Neuronal stem cell (in vitro differentiated cells): ENCODE measurements at regions not wholly inside any gene's neighbourhood (a gene's known extent, or its start where the extent isn't known, plus 50 kb on each side); places are given as distances from the start of the nearest gene placed in this dataset.

Experiments
- DNase-seq: peaks from one replicate; pipeline ENCODE4 v3.0.0-alpha.2; 2013; ENCODE audit warnings: low spot score
- H2AFZ ChIP-seq: one replicate; pipeline ENCODE4 v1.6.1; 2013; ENCODE audit warnings: mild to moderate bottlenecking, low read length, inconsistent platforms
- H2AK5ac ChIP-seq: 2 replicates; pipeline ENCODE4 v1.6.1; 2013; ENCODE audit warnings: low read depth, mild to moderate bottlenecking, inconsistent platforms, low read length, moderate library complexity, mixed read lengths
- H2BK120ac ChIP-seq: 2 replicates; pipeline ENCODE4 v1.6.1; 2013; ENCODE audit warnings: low read depth, mild to moderate bottlenecking, inconsistent platforms, low read length, moderate library complexity, mixed read lengths
- H2BK12ac ChIP-seq: one replicate; pipeline ENCODE4 v1.6.1; 2013; ENCODE audit warnings: low read length, inconsistent platforms
- H2BK15ac ChIP-seq: 2 replicates; pipeline ENCODE4 v1.6.1; 2013; ENCODE audit warnings: mild to moderate bottlenecking, low read length, inconsistent platforms, mixed read lengths
- H2BK5ac ChIP-seq: one replicate; pipeline ENCODE4 v1.6.1; 2013; ENCODE audit warnings: inconsistent platforms, mild to moderate bottlenecking, low read length, moderate library complexity
- H3K14ac ChIP-seq: one replicate; pipeline ENCODE4 v1.6.1; 2013; ENCODE audit warnings: low read length, inconsistent platforms
- H3K18ac ChIP-seq: 2 replicates; pipeline ENCODE4 v1.6.1; 2013; ENCODE audit warnings: low read length, inconsistent platforms
- H3K23ac ChIP-seq: 2 replicates; pipeline ENCODE4 v1.6.1; 2013; ENCODE audit warnings: low read depth, mild to moderate bottlenecking, mixed read lengths, low read length, inconsistent platforms; ENCODE audit not compliant: poor library complexity
- H3K27ac ChIP-seq: replicated peaks from 3 replicates; pipeline ENCODE4 v1.5.1; 2013; ENCODE audit warnings: low read length, inconsistent platforms
- H3K27me3 ChIP-seq, 3 experiments: 2 replicates each; pipeline ENCODE4 v1.6.1; 2013; ENCODE audit warnings: low read length in 3 of 3, mild to moderate bottlenecking in 2 of 3, inconsistent platforms in 1 of 3, low read depth in 1 of 3, mixed read lengths in 1 of 3, moderate library complexity in 1 of 3; ENCODE audit not compliant: control insufficient read depth in 3 of 3, insufficient read depth in 3 of 3
- H3K36me3 ChIP-seq, 2 donors: replicated peaks in 1 of 2; 2 replicates each; pipeline ENCODE4 v1.6.1; 2013; ENCODE audit warnings: low read length in 2 of 2; ENCODE audit not compliant: control insufficient read depth in 2 of 2, insufficient read depth in 2 of 2
- H3K4ac ChIP-seq: 2 replicates; pipeline ENCODE4 v1.6.1; 2013; ENCODE audit warnings: inconsistent platforms, mild to moderate bottlenecking, low read length, moderate library complexity
- H3K4me1 ChIP-seq, 2 donors: 1 replicate in 1 of 2; 2 replicates in 1 of 2; pipeline ENCODE4 v1.6.1; 2013; ENCODE audit warnings: low read length in 2 of 2, low read depth in 1 of 2; ENCODE audit not compliant: control insufficient read depth in 2 of 2, insufficient read depth in 1 of 2
- H3K4me2 ChIP-seq: one replicate; pipeline ENCODE4 v1.6.1; 2013; ENCODE audit warnings: mild to moderate bottlenecking, low read length, inconsistent platforms; ENCODE audit not compliant: insufficient read depth, poor library complexity, severe bottlenecking
- H3K4me3 ChIP-seq, 2 donors: 2 replicates each; pipeline ENCODE4 v1.5.1; 2013; ENCODE audit warnings: low read length in 2 of 2, mild to moderate bottlenecking in 2 of 2, inconsistent platforms in 1 of 2, moderate library complexity in 1 of 2
- H3K79me1 ChIP-seq: one replicate; pipeline ENCODE4 v1.6.1; 2013; ENCODE audit warnings: low read depth, mild to moderate bottlenecking, inconsistent platforms, low read length, moderate library complexity
- H3K9ac ChIP-seq: one replicate; pipeline ENCODE4 v1.6.1; 2013; ENCODE audit warnings: mild to moderate bottlenecking, low read depth, low read length, inconsistent platforms; ENCODE audit not compliant: poor library complexity
- H3K9me3 ChIP-seq, 2 donors: replicated peaks in 1 of 2; 2 replicates each; pipeline versions ENCODE3 to v1.6.1; 2013; ENCODE audit warnings: low read length in 2 of 2, mild to moderate bottlenecking in 2 of 2, inconsistent platforms in 1 of 2, low read depth in 1 of 2, mixed read lengths in 1 of 2, moderate library complexity in 1 of 2; ENCODE audit not compliant: control insufficient read depth in 2 of 2, insufficient read depth in 1 of 2
- H4K8ac ChIP-seq: one replicate; pipeline ENCODE4 v1.6.1; 2013; ENCODE audit warnings: low read depth, mild to moderate bottlenecking, inconsistent platforms, low read length, moderate library complexity
- H4K91ac ChIP-seq: one replicate; pipeline ENCODE4 v1.6.1; 2013; ENCODE audit warnings: low read length, low read depth, mild to moderate bottlenecking, inconsistent platforms; ENCODE audit not compliant: poor library complexity
- WGBS, 2 donors: extraction: QIAGEN DNeasy Blood & Tissue Kit; methylation state at CpG; one replicate each; pipeline ENCODE4 v1.1.7; 2013; ENCODE audit warnings: missing lambda C conversion rate in 2 of 2, mixed read lengths in 1 of 2; ENCODE audit not compliant: insufficient read length in 2 of 2, insufficient replicate concordance in 1 of 2; ENCODE audit errors: extremely low coverage in 2 of 2; 5-methylcytosine and 5-hydroxymethylcytosine counted together

DNA sequence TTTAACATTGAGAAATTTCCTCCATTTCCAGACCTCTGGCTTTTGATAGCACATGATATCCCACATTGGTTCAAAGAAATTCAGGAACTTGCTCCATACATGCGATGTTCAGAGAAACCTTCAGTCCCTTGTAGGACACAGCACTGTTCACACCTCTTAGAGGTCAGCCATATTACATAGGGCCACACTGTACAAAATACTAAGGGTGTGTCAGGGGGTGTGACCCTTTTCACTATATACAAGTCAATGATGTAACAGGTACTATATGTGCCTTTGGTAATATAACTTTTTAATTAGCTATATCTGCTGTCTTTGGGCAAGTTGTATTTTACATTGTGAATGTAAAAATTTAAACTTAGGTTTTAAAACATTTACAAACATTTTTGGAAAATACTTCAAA is 505.5 kb downstream of the ENC1 start:
- no peak overlapping the region for H3K9ac ChIP-seq
- no CpG with 5 or more reads among the region's 1 CpG for WGBS, 2 donors
- H2BK12ac ChIP-seq, result no peak overlapping the region
- H3K4me2 ChIP-seq, result no peak overlapping the region
- no peaks in the 10 kb centered on the region for H3K36me3 ChIP-seq
- H2BK120ac ChIP-seq, result no peak overlapping the region
- H2AK5ac ChIP-seq, result no peak overlapping the region
- no peaks in the 10 kb centered on the region for H3K9me3 ChIP-seq
- no peaks in the 10 kb centered on the region for H3K79me1 ChIP-seq
- H3K23ac ChIP-seq, result no peak overlapping the region
- H4K91ac ChIP-seq, result no peak overlapping the region
- no peak overlapping the region for H4K8ac ChIP-seq
- H3K4ac ChIP-seq, result no peak overlapping the region
- no peak overlapping the region for H3K27ac ChIP-seq
- H3K27me3 ChIP-seq, result no peaks in the 10 kb centered on the region
- no peak overlapping the region for H3K4me3 ChIP-seq
- no peak for DNase-seq
- no peak overlapping the region for H2BK5ac ChIP-seq
- H2AFZ ChIP-seq, result no peak overlapping the region
- no peak overlapping the region for H3K14ac ChIP-seq
- no peak overlapping the region for H2BK15ac ChIP-seq
- no peak overlapping the region for H3K18ac ChIP-seq
- H3K4me1 ChIP-seq, result peaks cover 8 to 13% of the 10 kb centered on the region in 2 donors

DNA sequence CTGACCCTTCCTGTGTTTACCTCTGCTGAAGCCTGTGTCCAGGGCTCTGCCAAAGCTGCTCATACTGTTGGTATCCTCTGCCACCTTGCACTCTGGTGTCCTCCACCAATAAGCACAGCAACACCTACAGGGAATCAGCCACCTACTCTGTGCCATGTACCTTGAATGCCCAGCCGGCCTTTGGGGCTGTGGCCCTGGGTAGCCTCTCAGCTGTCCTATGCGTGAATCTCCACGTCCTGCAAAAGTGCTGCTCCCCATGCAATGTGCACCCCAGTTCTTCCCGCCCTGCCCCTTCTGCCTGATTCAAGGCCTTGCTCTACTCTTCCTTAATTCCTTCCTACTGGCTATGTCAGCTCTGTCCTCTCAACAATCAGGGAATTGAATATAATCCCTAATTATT is 506.5 kb downstream of the ARHGEF28 start:
- peaks cover 15 to 17% of the 10 kb centered on the region in 2 donors for H3K4me1 ChIP-seq
- peak overlapping the region; percentile 27 for H3K18ac ChIP-seq
- no peak overlapping the region for H3K27ac ChIP-seq
- H2AFZ ChIP-seq, result no peak overlapping the region
- no peak overlapping the region for H2BK120ac ChIP-seq
- H3K4ac ChIP-seq, result peak overlapping the region; percentile 56
- H3K79me1 ChIP-seq, result no peaks in the 10 kb centered on the region
- H2BK12ac ChIP-seq, result no peak overlapping the region
- no peak for DNase-seq
- no peak overlapping the region for H2BK5ac ChIP-seq
- no CpG with 5 or more reads among the region's 4 CpGs for WGBS, 2 donors
- H3K4me3 ChIP-seq, result peak overlapping the region in 1 of 2 donors; percentile 39
- peak overlapping the region; percentile 86 for H4K91ac ChIP-seq
- peak overlapping the region; percentile 61 for H2BK15ac ChIP-seq
- H3K4me2 ChIP-seq, result no peak overlapping the region
- H2AK5ac ChIP-seq, result no peak overlapping the region
- no peak overlapping the region for H3K14ac ChIP-seq
- H3K9ac ChIP-seq, result no peak overlapping the region
- no peak overlapping the region for H4K8ac ChIP-seq
- H3K36me3 ChIP-seq, result no peaks in the 10 kb centered on the region
- H3K9me3 ChIP-seq, result no peaks in the 10 kb centered on the region
- no peaks in the 10 kb centered on the region for H3K27me3 ChIP-seq
- peak overlapping the region; percentile 4 for H3K23ac ChIP-seq

GRCh38 chr5:74131250-74131649 is 505.3 kb downstream of the ARHGEF28 start:
- no peak overlapping the region for H2BK120ac ChIP-seq
- H4K91ac ChIP-seq, result no peak overlapping the region
- H3K27ac ChIP-seq, result no peak overlapping the region
- H4K8ac ChIP-seq, result no peak overlapping the region
- no peak overlapping the region for H3K18ac ChIP-seq
- H2AFZ ChIP-seq, result no peak overlapping the region
- peaks cover 17 to 19% of the 10 kb centered on the region in 2 donors for H3K4me1 ChIP-seq
- H2BK5ac ChIP-seq, result no peak overlapping the region
- no peaks in the 10 kb centered on the region for H3K79me1 ChIP-seq
- no peak overlapping the region for H3K9ac ChIP-seq
- no peaks in the 10 kb centered on the region for H3K9me3 ChIP-seq
- H3K14ac ChIP-seq, result no peak overlapping the region
- H3K4me2 ChIP-seq, result no peak overlapping the region
- no CpG with 5 or more reads among the region's 2 CpGs for WGBS, 2 donors
- no peak overlapping the region for H2BK12ac ChIP-seq
- H3K4ac ChIP-seq, result no peak overlapping the region
- H3K23ac ChIP-seq, result no peak overlapping the region
- H2BK15ac ChIP-seq, result no peak overlapping the region
- H3K27me3 ChIP-seq, result no peaks in the 10 kb centered on the region
- no peak overlapping the region for H3K4me3 ChIP-seq
- no peak for DNase-seq
- no peak overlapping the region for H2AK5ac ChIP-seq
- no peaks in the 10 kb centered on the region for H3K36me3 ChIP-seq

DNA sequence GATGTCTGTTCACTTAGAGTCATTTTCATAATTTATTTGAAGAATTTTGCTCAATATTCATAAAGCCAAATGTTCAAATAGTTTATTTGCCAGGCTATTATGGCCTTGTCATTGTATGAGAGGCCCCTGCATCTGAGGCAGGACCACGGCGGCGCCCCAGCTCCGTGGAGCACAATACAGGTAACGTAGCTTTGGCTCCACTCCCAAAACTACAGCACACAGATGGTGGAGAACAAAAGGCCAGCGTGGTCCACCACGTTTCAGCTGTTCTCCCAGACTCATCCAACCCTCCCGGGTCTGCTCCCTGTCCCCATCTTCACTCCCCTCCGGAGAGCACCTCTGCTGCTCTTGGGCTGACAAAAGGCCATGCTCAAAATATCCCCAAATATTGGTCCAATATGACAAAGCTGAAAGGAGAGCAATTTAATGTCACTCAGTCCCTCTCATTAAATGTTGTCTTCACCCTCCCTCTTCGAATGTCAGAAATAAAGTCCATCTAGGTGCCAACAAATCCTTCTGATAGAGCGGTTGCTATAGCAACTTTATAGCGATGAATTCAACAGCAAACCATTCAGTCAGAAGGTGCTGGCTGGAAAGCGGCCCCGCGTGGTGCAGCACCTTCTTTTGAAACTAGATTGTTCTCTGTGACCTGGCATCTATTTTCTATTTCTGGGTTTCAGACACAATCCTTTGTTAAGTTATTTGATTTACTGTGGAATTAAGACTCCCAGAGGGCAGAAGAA is 504.3 kb downstream of the ARHGEF28 start:
- Histone ChIP-seq H2BK15ac (no peak overlapping the region), H3K18ac (peak overlapping the region; percentile 39), H2BK5ac (no peak overlapping the region), H3K9me3 (no peaks in the 10 kb centered on the region), H4K91ac (no peak overlapping the region), H2AFZ (peak overlapping the region; percentile 6), H3K27ac (no peak overlapping the region), H3K4ac (no peak overlapping the region), H2BK120ac (peak overlapping the region; percentile 34), H3K36me3 (no peaks in the 10 kb centered on the region), H3K79me1 (no peaks in the 10 kb centered on the region), H3K4me2 (no peak overlapping the region), H3K27me3 (no peaks in the 10 kb centered on the region), H3K14ac (peak overlapping the region; percentile 47), H3K4me3 (no peak overlapping the region), H3K9ac (no peak overlapping the region), H4K8ac (no peak overlapping the region), H2BK12ac (no peak overlapping the region), H3K23ac (no peak overlapping the region), H3K4me1 (peaks cover 17 to 19% of the 10 kb centered on the region in 2 donors), H2AK5ac (no peak overlapping the region)
- no CpG with 5 or more reads among the region's 15 CpGs for WGBS, 2 donors
- DNase-seq, result no peak
